GM23338 (cell line): ENCODE measurements at regions not wholly inside any gene's neighbourhood (a gene's known extent, or its start where the extent isn't known, plus 50 kb on each side); places are given as distances from the start of the nearest gene placed in this dataset.

Source experiments
- ATAC-seq: fragments of 200-7000 bp; cut with Tn5 transposase; 3 replicates; pipeline ENCODE4 v1.9.1; 2020
- DNase-seq: peaks from one replicate; pipeline ENCODE4 v3.0.0-alpha.2; 2015; ENCODE audit warnings: low spot score
- H2AFZ ChIP-seq: fragments of 200-600 bp; sonication (generic); 2 replicates; pipeline ENCODE4 v1.8.0; 2016; ENCODE audit warnings: antibody characterized with exemption, mild to moderate bottlenecking, moderate library complexity
- H3F3A ChIP-seq: fragments of 200-600 bp; sonication (generic); replicated peaks from 2 replicates; pipeline ENCODE4 v1.8.0; 2017; ENCODE audit warnings: antibody characterized with exemption, mixed run types, low read depth
- H3K27ac ChIP-seq: fragments of 200-600 bp; sonication (generic); 2 replicates; pipeline ENCODE4 v1.6.1; 2016; ENCODE audit warnings: low read depth
- H3K27me3 ChIP-seq: fragments of 200-600 bp; sonication (generic); 2 replicates; pipeline ENCODE4 v1.8.0; 2016; ENCODE audit warnings: mild to moderate bottlenecking, mixed run types, moderate library complexity; ENCODE audit not compliant: insufficient read depth
- H3K36me3 ChIP-seq: fragments of 200-600 bp; sonication (generic); 2 replicates; pipeline ENCODE4 v1.8.0; 2016; ENCODE audit warnings: mild to moderate bottlenecking; ENCODE audit not compliant: insufficient read depth
- H3K4me1 ChIP-seq: fragments of 200-600 bp; sonication (generic); 2 replicates; pipeline ENCODE4 v1.8.0; 2016; ENCODE audit warnings: mild to moderate bottlenecking, moderate library complexity; ENCODE audit not compliant: insufficient read depth
- H3K4me2 ChIP-seq: fragments of 200-600 bp; sonication (generic); 2 replicates; pipeline ENCODE4 v1.7.1; 2017; ENCODE audit warnings: mixed run types
- H3K4me3 ChIP-seq: fragments of 200-600 bp; sonication (generic); 2 replicates; pipeline ENCODE4 v1.6.1; 2016; ENCODE audit warnings: mixed run types
- H3K79me2 ChIP-seq: fragments of 200-600 bp; sonication (generic); replicated peaks from 2 replicates; pipeline ENCODE4 v1.8.0; 2017; ENCODE audit warnings: mild to moderate bottlenecking; ENCODE audit not compliant: insufficient read depth
- H3K9me2 ChIP-seq: fragments of 200-600 bp; sonication (generic); 2 replicates; pipeline ENCODE4 v1.8.0; 2017; ENCODE audit not compliant: insufficient read depth
- H4K20me1 ChIP-seq: fragments of 200-600 bp; sonication (generic); replicated peaks from 2 replicates; pipeline ENCODE4 v1.8.0; 2017; ENCODE audit warnings: mild to moderate bottlenecking; ENCODE audit not compliant: insufficient read depth
- H3K27ac Mint-ChIP-seq: 2 replicates; pipeline ENCODE4 v1.8.0; 2020; ENCODE audit warnings: inconsistent platforms, mild to moderate bottlenecking, moderate library complexity, mixed read lengths
- H3K27me3 Mint-ChIP-seq: 3 replicates; pipeline ENCODE4 v1.8.0; 2022; ENCODE audit warnings: low read depth, mild to moderate bottlenecking, moderate library complexity, mixed read lengths, inconsistent platforms; ENCODE audit not compliant: insufficient read depth, poor library complexity
- H3K36me3 Mint-ChIP-seq: 3 replicates; pipeline ENCODE4 v1.8.0; 2021; ENCODE audit warnings: low read depth, mild to moderate bottlenecking, inconsistent platforms, moderate library complexity, mixed read lengths
- H3K4me1 Mint-ChIP-seq: 3 replicates; pipeline ENCODE4 v1.8.0; 2020; ENCODE audit warnings: mild to moderate bottlenecking, inconsistent platforms, mixed read lengths
- H3K4me3 Mint-ChIP-seq: 3 replicates; pipeline ENCODE4 v1.8.0; 2021; ENCODE audit warnings: moderate library complexity, mild to moderate bottlenecking, inconsistent platforms, mixed read lengths
- H3K9me3 Mint-ChIP-seq: 3 replicates; pipeline ENCODE4 v1.8.0; 2020; ENCODE audit warnings: moderate library complexity, mild to moderate bottlenecking, inconsistent platforms, mixed read lengths
- CREB1 ChIP-seq: fragments of 250-450 bp; sonication (Bioruptor Pico); IDR thresholded peaks from 2 replicates; pipeline ENCODE4 v1.5.0; 2020; ENCODE audit warnings: low read depth, mild to moderate bottlenecking, moderate library complexity
- EZH2 ChIP-seq: fragments of 200-600 bp; sonication (generic); IDR thresholded peaks from one replicate; pipeline ENCODE4 v1.8.0; 2017; ENCODE audit warnings: antibody characterized with exemption, mild to moderate bottlenecking, low read depth; ENCODE audit not compliant: unreplicated experiment
- JUNB ChIP-seq: IDR thresholded peaks from one replicate; pipeline ENCODE4 v1.6.1; 2016; ENCODE audit warnings: antibody characterized with exemption; ENCODE audit not compliant: unreplicated experiment
- POLR2AphosphoS5 ChIP-seq: IDR thresholded peaks from 2 replicates; pipeline ENCODE4 v1.6.1; 2016; ENCODE audit warnings: antibody characterized with exemption, low read depth
- REST ChIP-seq: IDR thresholded peaks from one replicate; pipeline ENCODE4 v1.6.1; 2018; ENCODE audit warnings: antibody characterized with exemption; ENCODE audit not compliant: unreplicated experiment
- TF ChIP-seq, protein P1 (sequence below), 2 experiments: fragments of 200-600 bp in 1 of 2; sonication (generic) in 1 of 2; conservative IDR thresholded peaks; 2 replicates each; pipeline versions ENCODE4 v1.5.1 to v1.6.1; 2016 to 2017; ENCODE audit warnings: antibody characterized with exemption in 2 of 2, low read depth in 2 of 2, mild to moderate bottlenecking in 2 of 2, moderate library complexity in 1 of 2

- H3K4me3 Mint-ChIP-seq: no peak overlapping the region
- no peaks in the 10 kb centered on the region for H3K27me3 Mint-ChIP-seq
- no peaks in the 10 kb centered on the region for H3K27me3 ChIP-seq
- ATAC-seq (peak; percentile 70), DNase-seq (peak; percentile 31)
- peaks cover 21% of the 10 kb centered on the region for H3K4me1 Mint-ChIP-seq
- H3F3A ChIP-seq: no peaks in the 10 kb centered on the region
- no peak overlapping the region for H3K27ac ChIP-seq
- no peak overlapping the region for H3K4me2 ChIP-seq
- H4K20me1 ChIP-seq: no peaks in the 10 kb centered on the region
- H3K4me3 ChIP-seq: no peak overlapping the region
- H3K36me3 ChIP-seq: no peaks in the 10 kb centered on the region
- H3K4me1 ChIP-seq: peaks cover 17% of the 10 kb centered on the region; the same call in 1 of the 2 replicates
- no peak overlapping the region for H3K27ac Mint-ChIP-seq
- TF ChIP-seq POLR2AphosphoS5: no peak
- no peak for TF ChIP-seq EZH2
- TF ChIP-seq REST: no peak
- TF ChIP-seq, protein P1, sequence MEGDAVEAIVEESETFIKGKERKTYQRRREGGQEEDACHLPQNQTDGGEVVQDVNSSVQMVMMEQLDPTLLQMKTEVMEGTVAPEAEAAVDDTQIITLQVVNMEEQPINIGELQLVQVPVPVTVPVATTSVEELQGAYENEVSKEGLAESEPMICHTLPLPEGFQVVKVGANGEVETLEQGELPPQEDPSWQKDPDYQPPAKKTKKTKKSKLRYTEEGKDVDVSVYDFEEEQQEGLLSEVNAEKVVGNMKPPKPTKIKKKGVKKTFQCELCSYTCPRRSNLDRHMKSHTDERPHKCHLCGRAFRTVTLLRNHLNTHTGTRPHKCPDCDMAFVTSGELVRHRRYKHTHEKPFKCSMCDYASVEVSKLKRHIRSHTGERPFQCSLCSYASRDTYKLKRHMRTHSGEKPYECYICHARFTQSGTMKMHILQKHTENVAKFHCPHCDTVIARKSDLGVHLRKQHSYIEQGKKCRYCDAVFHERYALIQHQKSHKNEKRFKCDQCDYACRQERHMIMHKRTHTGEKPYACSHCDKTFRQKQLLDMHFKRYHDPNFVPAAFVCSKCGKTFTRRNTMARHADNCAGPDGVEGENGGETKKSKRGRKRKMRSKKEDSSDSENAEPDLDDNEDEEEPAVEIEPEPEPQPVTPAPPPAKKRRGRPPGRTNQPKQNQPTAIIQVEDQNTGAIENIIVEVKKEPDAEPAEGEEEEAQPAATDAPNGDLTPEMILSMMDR (conservative IDR thresholded peaks at IDR 0.05; ENCODE audit: low read depth in 2 of 2): peak; percentile 25 to 45; a peak in 2 of 4 replicates
- H3K36me3 Mint-ChIP-seq: peaks cover 4% of the 10 kb centered on the region; the same call in 2 of the 3 replicates
- no peaks in the 10 kb centered on the region for H3K9me2 ChIP-seq
- H2AFZ ChIP-seq: no peak overlapping the region
- H3K79me2 ChIP-seq: no peaks in the 10 kb centered on the region
- peaks cover 5% of the 10 kb centered on the region; the same call in 1 of the 3 replicates for H3K9me3 Mint-ChIP-seq
Observed at GRCh38 chr2:59462422-59463197, 1090.8 kb downstream of the BCL11A start.

DNA sequence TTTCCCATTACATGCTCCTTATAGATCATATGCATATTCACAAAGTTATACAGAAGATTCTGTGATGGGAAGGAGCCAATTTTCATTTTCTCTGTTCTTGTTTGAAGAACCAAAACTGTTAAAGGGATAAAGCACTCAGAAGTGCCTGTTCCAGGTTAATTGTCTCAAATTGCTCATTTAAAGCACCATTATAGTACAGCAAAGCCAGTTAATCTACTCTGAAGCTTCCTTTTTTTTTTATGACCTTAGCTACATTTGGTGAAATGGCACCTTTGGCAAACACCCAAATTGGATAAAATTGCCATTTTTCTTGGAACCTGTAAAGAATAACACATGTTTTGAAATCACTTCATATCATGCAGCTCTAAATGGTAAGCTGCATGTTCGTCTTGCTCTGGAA, 1092.3 kb downstream of the BCL11A start:
- no peak overlapping the region for H3K4me3 ChIP-seq
- Mint-ChIP-seq H3K9me3 (no peaks in the 10 kb centered on the region), H3K27ac (no peak overlapping the region), H3K4me1 (peaks cover 21% of the 10 kb centered on the region), H3K27me3 (no peaks in the 10 kb centered on the region), H3K36me3 (no peaks in the 10 kb centered on the region), H3K4me3 (no peak overlapping the region)
- no peak overlapping the region for H3K27ac ChIP-seq
- DNase-seq (no peak), ATAC-seq (no peak)
- H3F3A ChIP-seq: no peaks in the 10 kb centered on the region
- H3K79me2 ChIP-seq: no peaks in the 10 kb centered on the region
- H3K36me3 ChIP-seq: no peaks in the 10 kb centered on the region
- no peaks in the 10 kb centered on the region for H3K27me3 ChIP-seq
- no peak overlapping the region for H2AFZ ChIP-seq
- H4K20me1 ChIP-seq: no peaks in the 10 kb centered on the region
- peaks cover 17% of the 10 kb centered on the region; the same call in 1 of the 2 replicates for H3K4me1 ChIP-seq
- no peak overlapping the region for H3K4me2 ChIP-seq
- no peaks in the 10 kb centered on the region for H3K9me2 ChIP-seq
- TF ChIP-seq REST: no peak
- TF ChIP-seq CREB1 (CRISPR knock-in tag): no peak
- no peak for TF ChIP-seq JUNB
